ENCODE measurements at regions not wholly inside any gene's neighbourhood (a gene's known extent, or its start where the extent isn't known, plus 50 kb on each side); places are given as distances from the start of the nearest gene placed in this dataset.
"Not testable (repeated sequence)": the region's sequence is repeated elsewhere in the genome, so short reads cannot be mapped to it uniquely, and the experiment has no call there.

DNA sequence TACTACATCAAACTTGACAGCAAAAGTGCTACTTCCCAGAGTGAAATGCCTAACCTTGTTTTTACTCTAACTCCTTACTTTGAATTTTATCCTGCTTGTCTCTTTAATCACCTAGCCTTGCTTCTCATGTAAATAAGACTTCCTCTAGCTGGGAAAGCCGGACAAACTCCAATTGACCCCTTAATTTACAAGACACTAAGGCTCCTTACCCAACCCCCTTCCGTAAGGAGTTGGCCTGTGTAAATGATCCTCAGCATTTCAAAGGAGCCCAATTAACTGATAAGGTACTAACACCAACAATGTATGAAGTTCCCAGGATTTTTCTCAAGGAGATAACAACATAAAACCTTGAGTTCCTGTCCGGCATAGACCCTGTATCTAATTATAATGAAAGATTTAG, 1728.4 kb downstream of the BRINP3 start:
- DNase-seq (ENCODE audit: low spot score) = not testable (repeated sequence)

DNA sequence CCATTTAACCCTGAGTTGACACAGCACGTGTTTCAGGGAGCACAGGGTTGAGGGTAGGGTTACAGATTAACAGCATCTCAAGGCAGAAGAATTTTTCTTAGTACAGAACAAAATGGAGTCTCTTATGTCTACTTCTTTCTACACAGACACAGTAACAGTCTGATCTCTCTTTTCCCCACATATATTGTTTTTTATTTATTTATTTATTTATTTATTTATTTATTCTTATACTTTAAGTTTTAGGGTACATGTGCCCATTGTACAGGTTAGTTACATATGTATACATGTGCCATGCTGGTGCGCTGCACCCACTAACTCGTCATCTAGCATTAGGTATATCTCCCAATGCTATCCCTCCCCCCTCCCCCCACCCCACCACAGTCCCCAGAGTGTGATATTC, 1725.6 kb downstream of the BRINP3 start:
- not testable (repeated sequence) for DNase-seq (ENCODE audit: low spot score)

DNA sequence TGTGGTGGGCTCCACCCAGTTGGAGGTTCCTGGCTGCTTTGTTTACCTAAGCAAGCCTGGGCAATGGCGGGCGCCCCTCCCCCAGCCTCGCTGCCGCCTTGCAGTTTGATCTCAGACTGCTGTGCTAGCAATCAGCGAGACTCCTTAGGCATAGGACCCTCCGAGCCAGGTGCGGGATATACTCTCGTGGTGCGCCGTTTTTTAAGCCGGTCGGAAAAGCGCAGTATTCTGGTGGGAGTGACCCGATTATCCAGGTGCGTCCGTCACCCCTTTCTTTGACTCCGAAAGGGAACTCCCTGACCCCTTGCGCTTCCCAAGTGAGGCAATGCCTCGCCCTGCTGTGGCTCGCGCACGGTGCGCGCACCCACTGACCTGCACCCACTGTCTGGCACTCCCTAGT, 1719.9 kb downstream of the BRINP3 start:
- DNase-seq (ENCODE audit: low spot score) = not testable (repeated sequence)

DNA sequence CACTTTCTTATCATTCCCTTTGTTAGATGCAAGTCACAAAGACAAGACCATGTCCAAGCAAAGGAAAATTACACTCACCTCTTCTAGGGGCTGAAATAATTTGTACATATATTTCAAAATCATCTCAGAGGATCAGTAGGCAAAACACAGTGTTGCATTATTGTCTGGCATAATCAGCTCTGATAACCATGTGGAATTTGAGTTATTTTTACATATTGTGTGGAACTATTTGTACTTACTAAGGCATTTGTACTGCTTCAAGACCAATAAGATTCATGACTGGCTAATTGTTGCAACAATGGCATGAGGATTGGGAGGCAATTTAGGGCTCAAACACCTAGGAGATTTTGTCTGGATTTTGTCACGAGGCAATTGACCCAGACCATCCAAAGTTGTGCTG, 1716.4 kb downstream of the BRINP3 start:
- no peak for DNase-seq (ENCODE audit: low spot score)

GRCh38 chr1:188762166-188762743, 1715.4 kb downstream of the BRINP3 start:
- no peak for DNase-seq (ENCODE audit: low spot score)

GRCh38 chr1:188763541-188763940, 1714.1 kb downstream of the BRINP3 start:
- DNase-seq (ENCODE audit: low spot score) = no peak

DNA sequence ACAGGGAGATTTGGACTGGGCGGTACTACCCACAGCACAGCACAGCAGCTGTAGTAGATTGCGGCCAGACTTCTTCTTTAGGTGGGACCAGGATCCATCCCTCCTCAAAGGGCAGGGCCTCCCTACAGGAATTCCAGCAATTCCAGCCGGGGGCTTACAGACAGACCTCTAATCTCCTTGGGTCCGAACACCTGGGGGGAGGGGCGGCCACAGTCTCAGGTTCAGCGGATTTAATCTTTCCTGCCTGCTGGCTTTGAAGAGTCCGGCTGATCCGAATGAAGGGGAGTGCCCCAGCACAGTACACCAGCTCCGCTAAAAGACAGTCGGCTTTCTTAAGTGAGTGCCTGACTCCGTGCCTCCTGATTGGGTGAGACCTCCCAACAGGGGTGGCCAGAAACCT, 1708.5 kb downstream of the BRINP3 start:
- DNase-seq (ENCODE audit: low spot score) = no peak

DNA sequence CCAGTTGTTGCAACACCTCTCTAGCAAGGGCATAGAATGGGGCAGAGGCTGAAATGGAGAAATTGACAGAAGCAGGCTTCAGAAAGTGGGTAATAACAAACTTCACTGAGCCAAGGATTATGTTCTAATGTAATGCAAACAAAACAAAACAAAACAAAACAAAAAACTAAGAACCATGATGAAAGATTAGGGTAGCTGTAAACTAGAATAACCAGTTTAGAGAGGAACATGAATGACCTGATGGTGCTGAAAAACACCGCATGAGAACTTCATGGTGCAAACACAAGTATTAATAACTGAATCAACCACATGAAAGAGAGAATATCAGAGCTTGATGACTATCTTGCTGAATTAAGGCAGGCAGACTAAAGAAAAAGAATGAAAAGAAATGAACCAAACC, 1707.7 kb downstream of the BRINP3 start:
- DNase-seq (ENCODE audit: low spot score) = no peak

GRCh38 chr1:188778578-188778977, 1699.1 kb downstream of the BRINP3 start:
- no peak for DNase-seq (ENCODE audit: low spot score)

DNA sequence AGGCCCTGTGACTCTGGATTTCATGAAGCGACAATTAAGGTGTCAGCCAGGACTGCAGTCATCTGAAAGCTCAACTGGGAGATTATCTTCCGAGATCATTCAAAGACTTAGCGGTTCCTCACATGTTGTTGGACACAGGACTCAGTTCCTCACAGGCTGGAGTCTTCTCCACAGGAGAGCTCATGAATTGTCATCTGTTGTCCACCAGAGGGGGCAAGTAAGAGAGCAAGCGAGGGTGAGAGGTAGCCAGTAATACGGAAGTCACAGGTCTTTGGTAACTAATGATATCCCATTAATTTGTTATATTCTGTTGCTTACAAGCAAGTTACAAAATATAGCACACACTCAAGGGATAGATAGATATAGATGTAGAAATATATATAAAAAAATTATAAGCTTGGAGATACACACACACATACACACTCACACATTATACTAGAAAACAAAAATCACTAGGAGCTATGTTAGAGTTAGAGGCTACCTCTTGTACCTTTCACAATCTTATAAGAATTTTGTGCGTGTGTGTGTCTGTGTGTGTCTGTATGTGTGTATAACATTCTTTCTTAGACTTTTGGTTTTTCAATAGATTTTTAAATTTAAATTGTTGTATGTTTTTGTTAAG, 1695.3 kb downstream of the BRINP3 start:
- peak; percentile 6 for DNase-seq (ENCODE audit: low spot score)

GRCh38 chr1:188794969-188795368, 1682.7 kb downstream of the BRINP3 start:
- DNase-seq (ENCODE audit: low spot score) = no peak

GRCh38 chr1:188812153-188812552, 1665.5 kb downstream of the BRINP3 start:
- DNase-seq (ENCODE audit: low spot score) = not testable (repeated sequence)

DNA sequence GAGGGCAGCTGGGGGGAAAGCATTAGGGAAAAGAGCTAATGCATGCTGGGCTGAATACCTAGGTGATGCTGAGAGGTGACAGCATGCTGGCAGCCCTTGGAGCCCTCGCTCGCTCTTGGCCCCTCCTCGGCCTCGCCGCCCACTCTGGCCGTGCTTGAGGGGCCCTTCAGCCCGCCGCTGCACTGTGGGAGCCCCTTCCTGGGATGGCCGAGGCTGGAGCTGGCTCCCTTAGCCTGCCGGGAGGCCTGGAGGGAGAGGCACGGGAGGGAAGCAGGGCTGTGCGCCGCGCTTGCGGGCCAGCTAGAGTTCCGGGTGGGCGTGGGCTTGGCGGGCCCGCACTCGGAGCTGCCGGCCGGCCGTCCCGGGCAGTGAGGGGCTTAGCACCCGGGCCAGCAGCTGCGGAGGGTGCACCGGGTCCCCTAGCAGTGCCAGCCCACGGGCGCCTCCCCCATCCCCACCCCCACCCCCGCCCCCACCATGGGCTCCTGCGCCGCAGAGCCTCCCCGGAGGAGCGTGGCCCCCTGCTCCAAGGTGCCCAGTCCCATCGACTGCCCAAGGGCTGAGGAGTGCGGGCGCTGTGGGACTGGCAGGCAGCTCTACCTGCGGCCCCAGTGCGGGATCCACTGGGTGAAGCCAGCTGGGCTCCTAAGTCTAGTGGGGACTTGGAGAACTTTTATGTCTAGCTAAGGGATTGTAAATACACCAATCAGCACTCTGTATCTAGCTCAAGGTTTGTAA, 1664.7 kb downstream of the BRINP3 start:
- not testable (repeated sequence) for DNase-seq (ENCODE audit: low spot score)

- no peak for DNase-seq (ENCODE audit: low spot score)
Measured at GRCh38 chr1:188817814-188818213, 1659.8 kb downstream of the BRINP3 start.

GRCh38 chr1:188822248-188822647, 1655.4 kb downstream of the BRINP3 start:
- DNase-seq (ENCODE audit: low spot score) = no peak

GRCh38 chr1:188825471-188825870, 1652.2 kb downstream of the BRINP3 start:
- no peak for DNase-seq (ENCODE audit: low spot score)

DNA sequence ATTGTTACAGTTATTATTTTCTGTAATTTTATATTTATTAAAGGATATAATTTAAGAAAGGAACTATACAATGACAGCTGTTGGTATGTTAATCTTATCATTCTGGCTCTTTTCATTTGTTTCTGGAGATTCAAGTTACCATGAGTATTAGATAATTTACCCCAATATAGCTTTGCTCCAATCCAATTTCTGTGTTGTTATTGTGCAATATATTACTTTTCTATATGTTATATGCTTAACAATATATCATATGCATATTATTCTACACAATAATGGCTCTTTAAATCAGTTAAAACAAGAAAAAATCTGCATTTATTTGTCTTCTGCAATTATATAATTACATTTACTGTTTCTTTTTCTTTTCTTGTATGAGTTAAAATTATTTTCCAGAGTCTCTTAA, 1650.9 kb downstream of the BRINP3 start:
- no peak for DNase-seq (ENCODE audit: low spot score)

DNA sequence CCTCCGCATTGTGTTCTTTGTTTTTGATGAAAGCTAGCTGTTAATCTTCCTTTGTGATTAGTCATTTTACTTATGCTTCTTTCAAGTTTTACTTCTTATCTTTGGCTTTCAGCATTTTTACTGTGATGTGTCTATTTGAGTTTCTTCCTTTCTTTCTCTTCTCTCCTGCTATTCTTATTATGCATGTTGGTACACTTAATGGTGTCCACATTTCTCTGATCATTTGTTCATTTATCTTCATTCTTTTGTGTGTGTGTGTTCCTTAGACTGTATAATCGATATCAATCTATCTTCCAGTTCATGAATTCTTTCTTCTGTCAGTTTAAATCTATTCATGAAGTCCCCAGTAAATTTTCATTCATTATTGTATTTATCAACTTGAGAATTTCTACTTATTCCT, 1650.3 kb downstream of the BRINP3 start:
- no peak for DNase-seq (ENCODE audit: low spot score)

DNA sequence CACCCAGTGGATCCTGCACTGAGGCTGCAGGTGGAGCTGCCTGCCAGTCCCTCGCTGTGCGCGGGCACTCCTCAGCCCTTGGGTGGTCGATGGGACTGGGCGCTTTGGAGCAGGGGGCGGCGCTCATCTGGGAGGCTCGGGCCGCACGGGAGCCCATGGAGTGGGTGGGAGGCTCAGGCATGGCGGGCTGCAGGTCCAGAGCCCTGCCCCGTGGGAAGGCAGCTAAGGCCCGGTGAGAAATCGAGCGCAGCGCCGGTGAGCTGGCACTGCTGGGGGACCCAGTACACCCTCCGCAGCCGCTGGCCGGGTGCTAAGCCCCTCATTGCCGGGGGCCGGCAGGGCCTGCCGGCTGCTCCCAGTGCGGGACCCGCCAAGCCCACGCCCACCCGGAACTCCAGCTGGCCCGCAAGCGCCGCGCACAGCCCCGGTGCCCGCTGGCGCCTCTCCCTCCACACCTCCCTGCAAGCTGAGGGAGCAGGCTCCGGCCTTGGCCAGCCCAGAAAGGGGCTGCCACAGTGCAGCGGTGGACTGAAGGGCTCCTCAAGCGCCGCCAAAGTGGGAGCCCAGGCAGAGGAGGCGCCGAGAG, 1636.5 kb downstream of the BRINP3 start:
- not testable (repeated sequence) for DNase-seq (ENCODE audit: low spot score)

DNA sequence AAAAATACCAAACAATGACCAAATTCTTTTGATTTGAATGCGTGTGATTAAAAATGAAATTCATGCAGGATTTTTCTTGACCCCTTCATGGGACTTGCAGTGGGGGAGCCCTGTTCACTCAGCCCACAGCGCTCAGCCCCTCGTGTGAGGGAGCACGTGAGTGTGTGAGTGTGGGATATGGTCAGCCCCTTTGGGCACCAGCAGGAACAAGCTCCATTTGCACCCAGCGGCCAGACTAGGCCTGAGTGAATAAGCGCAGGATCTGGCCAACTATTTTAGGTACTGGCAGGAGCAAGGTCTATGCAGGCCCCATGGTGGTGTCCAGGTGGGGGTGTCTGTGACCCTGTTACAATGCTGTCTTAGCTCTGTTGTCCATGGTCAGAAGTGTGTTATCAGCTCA, 1631.2 kb downstream of the BRINP3 start:
- DNase-seq (ENCODE audit: low spot score) = no peak

DNA sequence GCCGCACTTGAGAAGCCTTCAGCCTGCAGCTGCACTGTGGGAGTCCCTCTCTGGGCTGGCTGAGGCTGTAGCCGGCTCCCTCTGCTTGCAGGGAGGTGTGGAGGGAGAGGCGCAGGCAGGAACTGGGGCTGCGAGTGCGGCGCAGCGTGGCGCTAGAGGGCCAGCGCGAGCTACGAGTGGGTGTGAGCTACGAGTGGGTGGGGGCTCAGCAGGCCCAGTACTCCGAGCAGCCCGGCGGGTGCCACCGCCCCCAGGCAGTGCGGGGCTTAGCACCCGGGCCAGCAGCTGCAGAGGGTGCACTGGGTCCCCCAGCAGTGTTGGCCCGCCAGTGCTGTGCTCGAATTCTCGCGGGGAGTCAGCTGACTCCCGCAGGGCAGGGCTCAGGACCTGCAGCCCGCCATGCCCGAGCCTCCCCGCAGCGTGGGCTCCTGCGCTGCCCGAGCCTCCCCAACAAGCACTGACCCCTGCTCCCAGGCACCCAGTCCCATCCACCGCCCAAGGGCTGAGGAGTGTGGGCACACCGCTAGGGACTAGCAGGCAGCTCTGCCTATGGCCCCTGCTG, 1620.1 kb downstream of the BRINP3 start:
- DNase-seq (ENCODE audit: low spot score) = no peak

DNA sequence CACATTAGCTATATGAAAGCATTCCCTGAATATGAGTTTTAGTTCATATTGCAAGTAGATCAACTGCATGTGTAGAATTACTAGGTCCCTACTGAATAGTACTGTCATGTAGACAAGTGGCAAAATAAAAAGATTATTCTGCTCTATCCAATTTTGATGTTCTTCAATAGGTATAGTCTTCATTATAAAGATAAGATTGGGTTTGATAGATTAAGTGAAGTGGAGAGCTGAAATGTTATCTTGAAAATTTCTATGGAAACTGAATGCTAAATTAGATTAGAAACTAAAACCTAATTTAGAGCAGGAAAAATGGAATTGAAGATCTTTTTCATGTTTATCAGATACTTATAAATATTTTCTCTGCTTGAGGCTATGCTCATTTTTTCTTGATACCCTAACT, 1610.0 kb downstream of the BRINP3 start:
- no peak for DNase-seq (ENCODE audit: low spot score)

DNA sequence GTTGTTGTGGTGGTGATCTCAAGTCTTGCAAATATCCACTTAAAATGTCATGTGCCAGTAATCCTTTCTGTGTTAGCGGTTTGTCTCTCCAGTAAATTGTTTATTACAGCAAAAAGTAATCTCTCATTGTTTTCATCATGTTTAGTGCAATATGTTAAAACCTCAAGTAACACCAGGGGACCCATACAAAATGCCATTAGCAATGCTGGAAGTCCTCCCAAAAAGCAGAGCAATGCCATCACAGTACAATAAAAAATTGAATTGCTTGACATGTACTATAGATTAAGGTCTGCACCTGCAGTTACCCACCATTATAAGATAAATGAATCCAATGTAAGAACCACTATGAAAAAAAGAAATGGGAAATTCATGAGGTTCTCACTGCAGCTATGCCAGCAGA, 1606.5 kb downstream of the BRINP3 start:
- no peak for DNase-seq (ENCODE audit: low spot score)

Data from AG20443 (cell line).